ENCODE measurements at regions not wholly inside any gene's neighbourhood (a gene's known extent, or its start where the extent isn't known, plus 50 kb on each side); places are given as distances from the start of the nearest gene placed in this dataset.

- TF ChIP-seq ELF4 (CRISPR knock-in tag; IDR thresholded peaks at IDR 0.05; ENCODE audit: low read depth), result no peak
- TF ChIP-seq USF2 (CRISPR knock-in tag; IDR thresholded peaks at IDR 0.05), result no peak
- no peak for TF ChIP-seq CTCF (IDR thresholded peaks at IDR 0.05)
Measured at GRCh38 chr2:37436323-37436722, 91.9 kb downstream of the QPCT start.

Data from WTC11 (cell line).